GM18907 (cell line): ENCODE measurements at regions not wholly inside any gene's neighbourhood (a gene's known extent, or its start where the extent isn't known, plus 50 kb on each side); places are given as distances from the start of the nearest gene placed in this dataset.
A peak's percentile ranks its signal among the peaks of the same experiment; 100 is the strongest.

Experiments
- ATAC-seq: cut with Tn5 transposase; IDR thresholded peaks from one replicate; pipeline ENCODE4 v1.9.1; 2021; ENCODE audit warnings: mild to moderate bottlenecking, moderate library complexity; ENCODE audit not compliant: unreplicated experiment

- no peak for ATAC-seq
Observed at GRCh38 chr15:95295363-95295762, 1035.1 kb upstream of the NR2F2 start.

- ATAC-seq = no peak
Observed at GRCh38 chr15:95295896-95296625, 1034.4 kb upstream of the NR2F2 start.

GRCh38 chr15:95296643-95297042 is 1033.9 kb upstream of the NR2F2 start:
- no peak for ATAC-seq

GRCh38 chr15:95298729-95299128 is 1031.8 kb upstream of the NR2F2 start:
- ATAC-seq = peak; percentile 45

- no peak for ATAC-seq
Observed at GRCh38 chr15:95300958-95301357, 1029.5 kb upstream of the NR2F2 start.

GRCh38 chr15:95302206-95302605 is 1028.3 kb upstream of the NR2F2 start:
- no peak for ATAC-seq

GRCh38 chr15:95302809-95303208 is 1027.7 kb upstream of the NR2F2 start:
- ATAC-seq = no peak

- ATAC-seq = no peak
Observed at GRCh38 chr15:95303713-95304112, 1026.8 kb upstream of the NR2F2 start.

- no peak for ATAC-seq
Observed at GRCh38 chr15:95304151-95304946, 1026.2 kb upstream of the NR2F2 start.

- ATAC-seq = no peak
Observed at GRCh38 chr15:95304947-95305400, 1025.5 kb upstream of the NR2F2 start.

GRCh38 chr15:95307115-95307514 is 1023.4 kb upstream of the NR2F2 start:
- ATAC-seq = no peak

GRCh38 chr15:95319242-95319641 is 1011.3 kb upstream of the NR2F2 start:
- ATAC-seq = no peak

- no peak for ATAC-seq
Observed at GRCh38 chr15:95323796-95324195, 1006.7 kb upstream of the NR2F2 start.

GRCh38 chr15:95324656-95325055 is 1005.8 kb upstream of the NR2F2 start:
- ATAC-seq = no peak

GRCh38 chr15:95325763-95326404 is 1004.6 kb upstream of the NR2F2 start:
- ATAC-seq = no peak

- no peak for ATAC-seq
Observed at GRCh38 chr15:95326431-95327182, 1003.9 kb upstream of the NR2F2 start.

GRCh38 chr15:95327183-95327525 is 1003.3 kb upstream of the NR2F2 start:
- ATAC-seq = no peak

- no peak for ATAC-seq
Observed at GRCh38 chr15:95327661-95328060, 1002.8 kb upstream of the NR2F2 start.

- no peak for ATAC-seq
Observed at GRCh38 chr15:95328559-95328958, 1001.9 kb upstream of the NR2F2 start.

- ATAC-seq = no peak
Observed at GRCh38 chr15:95329362-95329761, 1001.1 kb upstream of the NR2F2 start.

- ATAC-seq = no peak
Observed at GRCh38 chr15:95341686-95342085, 988.8 kb upstream of the NR2F2 start.
